Fibroblast of lung (primary cell): ENCODE measurements at regions not wholly inside any gene's neighbourhood (a gene's known extent, or its start where the extent isn't known, plus 50 kb on each side); places are given as distances from the start of the nearest gene placed in this dataset.

ENCODE experiments used
- DNase-seq, 2 donors: peaks; one replicate each; pipeline versions ENCODE4 v3.0.0 to v3.0.0-alpha.2; 2010; ENCODE audit warnings: low read depth in 2 of 2
- H2AFZ ChIP-seq: 2 replicates; pipeline ENCODE4 v1.5.1; 2012; ENCODE audit warnings: low read length, control low read depth, inconsistent platforms
- H3K27ac ChIP-seq: 2 replicates; pipeline ENCODE4 v1.5.1; 2011; ENCODE audit warnings: low read length, control low read depth; ENCODE audit not compliant: insufficient read depth
- H3K27me3 ChIP-seq: 2 replicates; pipeline ENCODE4 v1.5.1; 2011; ENCODE audit warnings: mild to moderate bottlenecking, low read length; ENCODE audit not compliant: control insufficient read depth, insufficient read depth
- H3K36me3 ChIP-seq: 2 replicates; pipeline ENCODE4 v1.5.1; 2011; ENCODE audit warnings: low read length; ENCODE audit not compliant: control insufficient read depth, insufficient read depth
- H3K4me1 ChIP-seq: 2 replicates; pipeline ENCODE4 v1.5.1; 2011; ENCODE audit warnings: low read length; ENCODE audit not compliant: control insufficient read depth, insufficient read depth; ENCODE audit errors: extremely low read depth
- H3K4me2 ChIP-seq: 2 replicates; pipeline ENCODE4 v1.5.1; 2011; ENCODE audit warnings: low read length, control low read depth; ENCODE audit not compliant: insufficient read depth; ENCODE audit errors: extremely low read depth
- H3K4me3 ChIP-seq, 4 experiments: fragments of 200-600 bp in 1 of 4; sonication (generic) in 1 of 4; replicated peaks in 1 of 4; 2 replicates each; pipeline ENCODE4 v1.5.1; 2011 to 2016; ENCODE audit warnings: low read length in 4 of 4, low read depth in 3 of 4, mild to moderate bottlenecking in 3 of 4, control low read depth in 2 of 4, inconsistent platforms in 1 of 4, mixed read lengths in 1 of 4; ENCODE audit not compliant: insufficient read depth in 1 of 4; ENCODE audit errors: control extremely low read depth in 1 of 4
- H3K79me2 ChIP-seq: 2 replicates; pipeline ENCODE4 v1.5.1; 2012; ENCODE audit warnings: mild to moderate bottlenecking, low read length, inconsistent platforms; ENCODE audit not compliant: control insufficient read depth, insufficient read depth
- H3K9ac ChIP-seq: 2 replicates; pipeline ENCODE4 v1.5.1; 2011; ENCODE audit warnings: mild to moderate bottlenecking, low read length, control low read depth; ENCODE audit not compliant: insufficient read depth
- H3K9me3 ChIP-seq: 2 replicates; pipeline ENCODE4 v1.5.1; 2012; ENCODE audit warnings: low read depth, low read length; ENCODE audit not compliant: control insufficient read depth, insufficient read depth
- H4K20me1 ChIP-seq: 2 replicates; pipeline ENCODE4 v1.5.1; 2011; ENCODE audit warnings: low read length; ENCODE audit not compliant: control insufficient read depth, insufficient read depth; ENCODE audit errors: extremely low read depth
- CTCF ChIP-seq, 2 donors: IDR thresholded peaks in 1 of 2; conservative IDR thresholded peaks in 1 of 2; 1 replicate in 1 of 2; 2 replicates in 1 of 2; pipeline ENCODE4 v1.5.1; 2011 to 2012; ENCODE audit warnings: low read length in 2 of 2, control low read depth in 1 of 2, inconsistent platforms in 1 of 2, low read depth in 1 of 2, mild to moderate bottlenecking in 1 of 2
- EZH2 ChIP-seq: IDR thresholded peaks from 2 replicates; pipeline ENCODE4 v1.5.1; 2012; ENCODE audit warnings: low read length, control low read depth, mild to moderate bottlenecking; ENCODE audit errors: missing control alignments

- DNase-seq, result peak in 1 of 2 donors; percentile 24
- TF ChIP-seq EZH2 (no peak), CTCF (conservative IDR thresholded peaks at IDR 0.05 in 1 of 2, IDR thresholded peaks at IDR 0.05 in 1 of 2; ENCODE audit: low read depth in 1 of 2, low read length in 2 of 2) (no peak)
- Histone ChIP-seq H3K4me3 (no peak overlapping the region), H3K79me2 (no peaks in the 10 kb centered on the region), H2AFZ (no peak overlapping the region), H3K9me3 (no peaks in the 10 kb centered on the region), H3K4me1 (no peaks in the 10 kb centered on the region), H3K27ac (no peak overlapping the region), H3K36me3 (no peaks in the 10 kb centered on the region), H4K20me1 (no peaks in the 10 kb centered on the region), H3K4me2 (no peak overlapping the region), H3K27me3 (no peaks in the 10 kb centered on the region), H3K9ac (no peak overlapping the region)
Observed at GRCh38 chr4:96755569-96756484, 915.9 kb downstream of the PDHA2 start.

GRCh38 chr4:96756584-96756983, 916.7 kb downstream of the PDHA2 start:
- Histone ChIP-seq H3K4me1 (no peaks in the 10 kb centered on the region), H3K36me3 (no peaks in the 10 kb centered on the region), H3K4me3 (no peak overlapping the region), H4K20me1 (no peaks in the 10 kb centered on the region), H3K9me3 (no peaks in the 10 kb centered on the region), H3K79me2 (no peaks in the 10 kb centered on the region), H3K9ac (no peak overlapping the region), H2AFZ (no peak overlapping the region), H3K4me2 (no peak overlapping the region), H3K27ac (no peak overlapping the region), H3K27me3 (no peaks in the 10 kb centered on the region)
- no peak for DNase-seq
- TF ChIP-seq CTCF (conservative IDR thresholded peaks at IDR 0.05 in 1 of 2, IDR thresholded peaks at IDR 0.05 in 1 of 2; ENCODE audit: low read depth in 1 of 2, low read length in 2 of 2), result no peak
- no peak for TF ChIP-seq EZH2

GRCh38 chr4:96763546-96763945, 923.7 kb downstream of the PDHA2 start:
- Histone ChIP-seq H3K4me1 (no peaks in the 10 kb centered on the region), H3K4me2 (no peak overlapping the region), H4K20me1 (no peaks in the 10 kb centered on the region), H3K4me3 (no peak overlapping the region), H2AFZ (no peak overlapping the region), H3K9ac (no peak overlapping the region), H3K79me2 (no peaks in the 10 kb centered on the region), H3K27ac (no peak overlapping the region), H3K36me3 (no peaks in the 10 kb centered on the region), H3K9me3 (no peaks in the 10 kb centered on the region), H3K27me3 (no peaks in the 10 kb centered on the region)
- TF ChIP-seq CTCF (conservative IDR thresholded peaks at IDR 0.05 in 1 of 2, IDR thresholded peaks at IDR 0.05 in 1 of 2; ENCODE audit: low read depth in 1 of 2, low read length in 2 of 2) (no peak), EZH2 (no peak)
- no peak for DNase-seq
